ENCODE measurements at regions not wholly inside any gene's neighbourhood (a gene's known extent, or its start where the extent isn't known, plus 50 kb on each side); places are given as distances from the start of the nearest gene placed in this dataset.

GRCh38 chr3:181618260-181618659 is 93.5 kb upstream of the SOX2 start:
- Histone ChIP-seq H4K20me1 (ENCODE audit: control insufficient read depth, extremely low read depth, insufficient read depth, low read length) (no peaks in the 10 kb centered on the region), H3K9ac (ENCODE audit: control insufficient read depth, extremely low read depth, insufficient read depth, low read length) (no peak overlapping the region), H3K4me3 (ENCODE audit: control insufficient read depth in 2 of 3, extremely low read depth in 1 of 3, insufficient read depth in 2 of 3, low read depth in 1 of 3, low read length in 3 of 3) (no peak overlapping the region), H3K9me1 (ENCODE audit: control insufficient read depth, extremely low read depth, insufficient read depth, low read length) (no peaks in the 10 kb centered on the region), H3K9me3 (ENCODE audit: control insufficient read depth, low read depth, low read length) (no peaks in the 10 kb centered on the region), H2AFZ (ENCODE audit: control insufficient read depth, low read length) (no peak overlapping the region), H3K27ac (ENCODE audit: control insufficient read depth, insufficient read depth, low read length) (no peak overlapping the region), H3K4me1 (ENCODE audit: control insufficient read depth, extremely low read depth, insufficient read depth, low read length) (peaks cover 14% of the 10 kb centered on the region), H3K4me2 (ENCODE audit: control insufficient read depth, extremely low read depth, insufficient read depth, low read depth, low read length) (no peak overlapping the region), H3K36me3 (ENCODE audit: control insufficient read depth in 2 of 2, extremely low read depth in 1 of 2, insufficient read depth in 2 of 2, low read length in 2 of 2) (no peaks in the 10 kb centered on the region), H3K27me3 (ENCODE audit: control insufficient read depth, extremely low read depth, insufficient read depth, low read length) (no peaks in the 10 kb centered on the region), H3K79me2 (ENCODE audit: control insufficient read depth, insufficient read depth, low read length) (no peaks in the 10 kb centered on the region)
- FAIRE-seq (no peak), DNase-seq (ENCODE audit: low read depth, low spot score) (no peak)
- TF ChIP-seq CTCF (optimal IDR thresholded peaks at IDR 0.05 in 1 of 3, IDR thresholded peaks at IDR 0.05 in 1 of 3, conservative IDR thresholded peaks at IDR 0.05 in 1 of 3; ENCODE audit: extremely low read depth in 1 of 3, insufficient read depth in 2 of 3, low read length in 3 of 3) (no peak), EZH2 (IDR thresholded peaks at IDR 0.05; ENCODE audit: low read length) (no peak)
- dilution Hi-C loops (cut with MboI; ENCODE audit: extremely low pct_ligation_motif_present, low sequenced_read_pairs), result no loop called here

DNA sequence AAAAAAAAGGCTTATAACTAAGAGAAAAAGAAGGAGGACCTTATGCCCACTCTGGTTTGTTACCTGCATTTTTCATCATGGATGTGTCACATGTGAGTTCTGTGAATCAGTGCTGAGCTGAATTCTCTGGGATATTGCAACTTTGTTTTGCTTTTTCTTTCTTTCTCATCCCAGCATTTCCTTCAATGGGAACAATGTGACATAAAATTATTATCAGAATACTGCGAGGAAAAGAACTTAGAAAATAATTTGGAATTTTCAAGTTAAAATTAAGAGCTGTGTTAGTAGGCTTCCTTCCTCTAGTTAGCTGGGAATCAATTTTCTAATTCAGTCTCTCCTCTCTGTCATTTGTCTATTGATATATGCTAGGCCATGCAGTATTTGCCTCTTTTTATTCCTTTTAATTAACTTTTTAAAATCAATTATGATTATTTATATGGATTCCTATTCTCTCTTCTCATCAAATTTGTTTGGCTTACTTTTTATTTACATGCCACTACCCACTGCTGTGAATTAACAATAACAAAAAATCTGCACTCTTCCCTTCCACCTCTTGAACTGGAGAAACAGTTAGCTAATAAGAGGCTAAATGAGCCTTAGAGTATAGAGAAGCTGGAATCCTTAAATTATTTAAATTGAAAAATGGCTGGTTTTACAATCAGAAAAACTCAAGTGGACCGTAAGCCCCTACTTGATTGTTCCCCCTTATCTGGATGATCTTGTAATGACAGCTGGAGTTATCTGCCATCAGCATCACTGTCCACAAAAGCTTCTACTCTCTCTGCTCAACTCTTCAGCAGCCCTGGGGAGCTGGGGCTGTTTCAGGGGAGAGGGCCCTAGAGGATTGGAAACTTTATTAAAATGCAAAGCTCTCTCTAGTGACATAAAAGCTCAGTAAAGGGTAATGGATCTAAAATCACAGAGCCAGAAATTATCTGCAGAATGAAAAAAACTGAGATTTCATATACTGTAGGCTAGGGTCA is 95.3 kb upstream of the SOX2 start:
- H3K4me2 ChIP-seq (ENCODE audit: control insufficient read depth, extremely low read depth, insufficient read depth, low read depth, low read length), result no peak overlapping the region
- dilution Hi-C loops (cut with MboI; ENCODE audit: extremely low pct_ligation_motif_present, low sequenced_read_pairs), result no loop called here
- no peaks in the 10 kb centered on the region for H3K36me3 ChIP-seq (ENCODE audit: control insufficient read depth in 2 of 2, extremely low read depth in 1 of 2, insufficient read depth in 2 of 2, low read length in 2 of 2)
- no peak overlapping the region for H3K4me3 ChIP-seq (ENCODE audit: control insufficient read depth in 2 of 3, extremely low read depth in 1 of 3, insufficient read depth in 2 of 3, low read depth in 1 of 3, low read length in 3 of 3)
- no peaks in the 10 kb centered on the region for H3K79me2 ChIP-seq (ENCODE audit: control insufficient read depth, insufficient read depth, low read length)
- H3K4me1 ChIP-seq (ENCODE audit: control insufficient read depth, extremely low read depth, insufficient read depth, low read length), result no peaks in the 10 kb centered on the region
- TF ChIP-seq EZH2 (IDR thresholded peaks at IDR 0.05; ENCODE audit: low read length) (no peak), CTCF (optimal IDR thresholded peaks at IDR 0.05 in 1 of 3, IDR thresholded peaks at IDR 0.05 in 1 of 3, conservative IDR thresholded peaks at IDR 0.05 in 1 of 3; ENCODE audit: extremely low read depth in 1 of 3, insufficient read depth in 2 of 3, low read length in 3 of 3) (no peak)
- H3K9me1 ChIP-seq (ENCODE audit: control insufficient read depth, extremely low read depth, insufficient read depth, low read length), result no peaks in the 10 kb centered on the region
- no peak overlapping the region for H3K27ac ChIP-seq (ENCODE audit: control insufficient read depth, insufficient read depth, low read length)
- no peak overlapping the region for H3K9ac ChIP-seq (ENCODE audit: control insufficient read depth, extremely low read depth, insufficient read depth, low read length)
- no peaks in the 10 kb centered on the region for H4K20me1 ChIP-seq (ENCODE audit: control insufficient read depth, extremely low read depth, insufficient read depth, low read length)
- H3K9me3 ChIP-seq (ENCODE audit: control insufficient read depth, low read depth, low read length), result no peaks in the 10 kb centered on the region
- FAIRE-seq (no peak), DNase-seq (ENCODE audit: low read depth, low spot score) (no peak)
- no peaks in the 10 kb centered on the region for H3K27me3 ChIP-seq (ENCODE audit: control insufficient read depth, extremely low read depth, insufficient read depth, low read length)
- no peak overlapping the region for H2AFZ ChIP-seq (ENCODE audit: control insufficient read depth, low read length)
